Thyroid gland (tissue), 4 donors: ENCODE measurements at regions not wholly inside any gene's neighbourhood (a gene's known extent, or its start where the extent isn't known, plus 50 kb on each side); places are given as distances from the start of the nearest gene placed in this dataset.
"Not testable (repeated sequence)": the region's sequence is repeated elsewhere in the genome, so short reads cannot be mapped to it uniquely, and the experiment has no call there.

Experiments used
- DNase-seq, 2 donors: peaks; one replicate each; pipeline ENCODE4 v3.0.0-alpha.2; 2019
- H3K27ac ChIP-seq, 3 donors: fragments of 200-600 bp; sonication (generic); 1 replicate in 2 of 3; 2 replicates in 1 of 3; pipeline ENCODE4 v1.5.1; 2016 to 2019; ENCODE audit warnings: mild to moderate bottlenecking in 1 of 3, moderate library complexity in 1 of 3
- H3K27me3 ChIP-seq: fragments of 200-600 bp; sonication (generic); one replicate; pipeline ENCODE4 v1.5.1; 2019
- H3K36me3 ChIP-seq, 2 donors: fragments of 200-600 bp; sonication (generic); one replicate each; pipeline ENCODE4 v1.5.1; 2016 to 2019
- H3K4me1 ChIP-seq, 2 donors: fragments of 200-600 bp; sonication (generic); one replicate each; pipeline ENCODE4 v1.5.1; 2017 to 2019
- H3K4me3 ChIP-seq, 3 donors: fragments of 200-600 bp; sonication (generic); replicated peaks in 1 of 3; 1 replicate in 2 of 3; 2 replicates in 1 of 3; pipeline ENCODE4 v1.5.1; 2016; ENCODE audit warnings: mild to moderate bottlenecking in 1 of 3
- H3K9me3 ChIP-seq: fragments of 200-600 bp; sonication (generic); one replicate; pipeline ENCODE4 v1.5.1; 2017
- POLR2A ChIP-seq, 2 donors: fragments of 450-650 bp; IDR thresholded peaks; one replicate each; pipeline ENCODE4 v1.6.1; 2017; ENCODE audit warnings: antibody characterized with exemption in 2 of 2, mild to moderate bottlenecking in 2 of 2, moderate library complexity in 1 of 2
- WGBS, 2 donors: methylation state at CpG; one replicate each; pipeline ENCODE4 v1.1.5; 2017; 5-methylcytosine and 5-hydroxymethylcytosine counted together
- intact Hi-C: fragments of 100-400 bp; cut with DNase I; formaldehyde crosslinking; loops from one replicate; pipeline ENCODE4 v1.15.1; 2023
- TF ChIP-seq, protein P1 (sequence below), 6 experiments: fragments of 200-600 bp in 3 of 6; fragments of 450-650 bp in 3 of 6; sonication (generic) in 3 of 6; IDR thresholded peaks; one replicate each; pipeline ENCODE4 v1.5.1; 2016 to 2019; ENCODE audit warnings: antibody characterized with exemption in 6 of 6, mild to moderate bottlenecking in 2 of 6, inconsistent platforms in 1 of 6, moderate library complexity in 1 of 6

GRCh38 chr12:126982707-126983106, 1284.3 kb upstream of the TMEM132C start:
- no peak overlapping the region for H3K27ac ChIP-seq
- H3K36me3 ChIP-seq: no peaks in the 10 kb centered on the region
- 56 to 58% methylated on average over 1 of the region's 1 CpG for WGBS, 2 donors
- H3K27me3 ChIP-seq: no peaks in the 10 kb centered on the region
- H3K9me3 ChIP-seq: no peaks in the 10 kb centered on the region
- H3K4me1 ChIP-seq: no peaks in the 10 kb centered on the region
- DNase-seq: no peak
- H3K4me3 ChIP-seq: no peak overlapping the region
- TF ChIP-seq, protein P1, sequence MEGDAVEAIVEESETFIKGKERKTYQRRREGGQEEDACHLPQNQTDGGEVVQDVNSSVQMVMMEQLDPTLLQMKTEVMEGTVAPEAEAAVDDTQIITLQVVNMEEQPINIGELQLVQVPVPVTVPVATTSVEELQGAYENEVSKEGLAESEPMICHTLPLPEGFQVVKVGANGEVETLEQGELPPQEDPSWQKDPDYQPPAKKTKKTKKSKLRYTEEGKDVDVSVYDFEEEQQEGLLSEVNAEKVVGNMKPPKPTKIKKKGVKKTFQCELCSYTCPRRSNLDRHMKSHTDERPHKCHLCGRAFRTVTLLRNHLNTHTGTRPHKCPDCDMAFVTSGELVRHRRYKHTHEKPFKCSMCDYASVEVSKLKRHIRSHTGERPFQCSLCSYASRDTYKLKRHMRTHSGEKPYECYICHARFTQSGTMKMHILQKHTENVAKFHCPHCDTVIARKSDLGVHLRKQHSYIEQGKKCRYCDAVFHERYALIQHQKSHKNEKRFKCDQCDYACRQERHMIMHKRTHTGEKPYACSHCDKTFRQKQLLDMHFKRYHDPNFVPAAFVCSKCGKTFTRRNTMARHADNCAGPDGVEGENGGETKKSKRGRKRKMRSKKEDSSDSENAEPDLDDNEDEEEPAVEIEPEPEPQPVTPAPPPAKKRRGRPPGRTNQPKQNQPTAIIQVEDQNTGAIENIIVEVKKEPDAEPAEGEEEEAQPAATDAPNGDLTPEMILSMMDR (IDR thresholded peaks at IDR 0.05): no peak
- TF ChIP-seq POLR2A (IDR thresholded peaks at IDR 0.05): no peak
- intact Hi-C loops: no loop called here

- intact Hi-C loops, H3K36me3 ChIP-seq, H3K27me3 ChIP-seq, H3K4me1 ChIP-seq, DNase-seq, H3K27ac ChIP-seq, H3K4me3 ChIP-seq, H3K9me3 ChIP-seq: not testable (repeated sequence)
- 70 to 71% methylated on average over 2 of the region's 2 CpGs for WGBS, 2 donors
These were observed 1283.2 kb upstream of the TMEM132C start for GRCh38 chr12:126983735-126984134.

DNA sequence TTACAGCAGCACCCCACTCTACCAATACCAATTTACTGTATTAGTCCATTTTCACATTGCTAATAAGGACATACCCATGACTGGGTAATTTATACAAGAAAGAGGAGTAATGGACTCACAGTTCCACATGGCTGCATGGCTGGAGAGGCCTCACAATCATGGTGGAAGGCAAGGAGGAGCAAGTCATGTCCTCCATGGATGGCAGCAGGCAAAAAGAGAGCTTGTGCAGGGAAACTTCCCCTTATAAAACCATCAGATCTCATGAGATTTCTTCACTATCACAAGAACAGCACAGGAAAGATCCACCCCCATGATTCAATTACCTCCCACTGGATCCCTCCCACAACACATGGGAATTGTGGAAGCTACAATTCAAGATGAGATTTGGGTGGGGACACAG, 1281.3 kb upstream of the TMEM132C start:
- H3K9me3 ChIP-seq, intact Hi-C loops, DNase-seq, H3K27me3 ChIP-seq, H3K4me1 ChIP-seq, H3K4me3 ChIP-seq, H3K27ac ChIP-seq, H3K36me3 ChIP-seq: not testable (repeated sequence)

- Histone ChIP-seq H3K9me3 (no peaks in the 10 kb centered on the region), H3K36me3 (no peaks in the 10 kb centered on the region), H3K4me1 (no peaks in the 10 kb centered on the region), H3K27ac (no peak overlapping the region), H3K4me3 (no peak overlapping the region), H3K27me3 (no peaks in the 10 kb centered on the region)
- intact Hi-C loops: no loop called here
- 46 to 62% methylated on average over 2 of the region's 2 CpGs for WGBS, 2 donors
- no peak for DNase-seq
- TF ChIP-seq, protein P1 (IDR thresholded peaks at IDR 0.05): no peak
- TF ChIP-seq POLR2A (IDR thresholded peaks at IDR 0.05): no peak
These were observed 1277.4 kb upstream of the TMEM132C start for GRCh38 chr12:126989532-126989931.

- WGBS, 2 donors: 91 to 92% methylated on average over 9 of the region's 9 CpGs
- H3K27ac ChIP-seq: no peak overlapping the region
- H3K27me3 ChIP-seq: no peaks in the 10 kb centered on the region
- no peaks in the 10 kb centered on the region for H3K9me3 ChIP-seq
- intact Hi-C loops: no loop called here
- TF ChIP-seq, protein P1 (IDR thresholded peaks at IDR 0.05): no peak
- no peak for TF ChIP-seq POLR2A (IDR thresholded peaks at IDR 0.05)
- no peaks in the 10 kb centered on the region for H3K4me1 ChIP-seq
- H3K36me3 ChIP-seq: no peaks in the 10 kb centered on the region
- no peak for DNase-seq
- H3K4me3 ChIP-seq: no peak overlapping the region
These were observed 1273.1 kb upstream of the TMEM132C start for GRCh38 chr12:126993898-126994297.

DNA sequence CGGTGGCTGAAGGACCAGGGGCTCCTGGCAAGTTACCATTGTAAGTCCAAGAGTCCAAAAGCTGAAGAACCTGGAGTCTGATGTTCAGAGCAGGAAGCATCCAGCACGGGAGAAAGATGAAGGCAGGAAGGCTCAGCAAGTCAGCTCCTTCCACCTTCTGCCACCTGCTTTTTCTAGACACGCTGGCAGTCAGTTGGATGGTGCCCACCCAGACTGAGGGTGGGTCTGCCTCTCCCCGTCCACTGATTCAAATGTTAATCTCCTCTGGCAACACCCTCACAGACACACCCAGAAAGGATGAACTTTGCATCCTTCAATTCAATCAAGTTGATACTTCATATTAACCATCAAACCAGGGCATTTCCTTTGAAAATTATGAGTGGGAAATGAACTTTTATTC, 1272.4 kb upstream of the TMEM132C start:
- Histone ChIP-seq H3K4me1 (no peaks in the 10 kb centered on the region), H3K27me3 (no peaks in the 10 kb centered on the region), H3K36me3 (no peaks in the 10 kb centered on the region), H3K4me3 (no peak overlapping the region), H3K9me3 (no peaks in the 10 kb centered on the region), H3K27ac (no peak overlapping the region)
- TF ChIP-seq, protein P1 (IDR thresholded peaks at IDR 0.05): no peak
- no peak for TF ChIP-seq POLR2A (IDR thresholded peaks at IDR 0.05)
- intact Hi-C loops: no loop called here
- 84 to 86% methylated on average over 4 of the region's 4 CpGs for WGBS, 2 donors
- DNase-seq: no peak
